H1 (cell line): ENCODE measurements at regions not wholly inside any gene's neighbourhood (a gene's known extent, or its start where the extent isn't known, plus 50 kb on each side); places are given as distances from the start of the nearest gene placed in this dataset.

ENCODE experiments used
- CTCF ChIA-PET: fragments of 300-600 bp; sonication (Branson Sonifier 250); formaldehyde crosslinking; loops from one replicate; lab custom pipeline; 2021; ENCODE audit not compliant: partially characterized antibody; lab: Charles Lee
- POLR2A ChIA-PET: fragments of 300-600 bp; sonication (Branson Sonifier 250); formaldehyde crosslinking; loops from one replicate; lab custom pipeline; 2021; ENCODE audit warnings: inconsistent platforms; ENCODE audit not compliant: partially characterized antibody; lab: Charles Lee
- DNase-seq, 2 experiments: peaks; one replicate each; pipeline versions ENCODE4 v3.0.0 to v3.0.0-alpha.2; 2010 to 2022; ENCODE audit warnings: low spot score in 2 of 2, low read depth in 1 of 2, mixed read lengths in 1 of 2
- FAIRE-seq: peaks from 2 replicates; lab custom pipeline; 2011; peaks lifted over from hg19 to GRCh38; lab: Jason Lieb, UNC
- H2AFZ ChIP-seq: 2 replicates; pipeline ENCODE4 v1.8.1; 2012; ENCODE audit warnings: low read length, inconsistent platforms
- H2AK5ac ChIP-seq: 2 replicates; pipeline ENCODE4 v1.6.1; 2013; ENCODE audit warnings: low read depth, low read length
- H2BK120ac ChIP-seq: replicated peaks from 2 replicates; pipeline ENCODE3; 2013; ENCODE audit warnings: low read depth, low read length, inconsistent platforms
- H2BK12ac ChIP-seq: 2 replicates; pipeline ENCODE4 v1.6.1; 2013; ENCODE audit warnings: low read depth, low read length
- H2BK15ac ChIP-seq: 2 replicates; pipeline ENCODE4 v1.6.1; 2013; ENCODE audit warnings: low read length
- H2BK20ac ChIP-seq: 2 replicates; pipeline ENCODE4 v1.6.1; 2013; ENCODE audit warnings: low read length
- H2BK5ac ChIP-seq: 2 replicates; pipeline ENCODE4 v1.6.1; 2013; ENCODE audit warnings: low read depth, low read length
- H3K14ac ChIP-seq: 2 replicates; pipeline ENCODE4 v1.6.1; 2013; ENCODE audit warnings: inconsistent platforms; ENCODE audit not compliant: insufficient read length
- H3K18ac ChIP-seq: 2 replicates; pipeline ENCODE4 v1.6.1; 2013; ENCODE audit warnings: low read length; ENCODE audit errors: extremely low read depth
- H3K23ac ChIP-seq: 2 replicates; pipeline ENCODE4 v1.6.1; 2013; ENCODE audit warnings: inconsistent platforms; ENCODE audit not compliant: insufficient read length
- H3K23me2 ChIP-seq: 2 replicates; pipeline ENCODE4 v1.6.1; 2013; ENCODE audit warnings: low read depth, low read length
- H3K27ac ChIP-seq: 2 replicates; pipeline ENCODE4 v1.6.1; 2011; ENCODE audit warnings: low read depth, low read length, inconsistent platforms
- H3K27me3 ChIP-seq, 4 experiments: replicated peaks in 1 of 4; 1 replicate in 1 of 4; 2 replicates in 3 of 4; pipeline versions ENCODE4 v1.6.1 to v1.8.1; 2011 to 2013; ENCODE audit warnings: low read length in 3 of 4, mild to moderate bottlenecking in 3 of 4, inconsistent platforms in 2 of 4, mixed read lengths in 2 of 4, moderate library complexity in 1 of 4; ENCODE audit not compliant: control insufficient read depth in 3 of 4, insufficient read depth in 3 of 4; ENCODE audit errors: extremely low read depth in 1 of 4
- H3K36me3 ChIP-seq, 4 experiments: 2 replicates each; pipeline versions ENCODE4 v1.6.1 to v1.8.1; 2011 to 2013; ENCODE audit warnings: mild to moderate bottlenecking in 4 of 4, low read length in 3 of 4, moderate library complexity in 2 of 4, control low read depth in 1 of 4, inconsistent platforms in 1 of 4; ENCODE audit not compliant: insufficient read depth in 4 of 4, control insufficient read depth in 2 of 4
- H3K4ac ChIP-seq: replicated peaks from 2 replicates; pipeline ENCODE3; 2013; ENCODE audit warnings: low read length, low read depth, mixed read lengths, inconsistent platforms; ENCODE audit not compliant: insufficient read length
- H3K4me1 ChIP-seq, 4 experiments: replicated peaks in 1 of 4; 1 replicate in 1 of 4; 2 replicates in 3 of 4; pipeline versions ENCODE4 v1.6.1 to v1.8.1; 2011 to 2013; ENCODE audit warnings: low read length in 3 of 4, inconsistent platforms in 2 of 4, mixed read lengths in 1 of 4; ENCODE audit not compliant: insufficient read depth in 4 of 4, control insufficient read depth in 3 of 4
- H3K4me2 ChIP-seq, 2 experiments: 2 replicates each; pipeline versions ENCODE4 v1.6.1 to v1.8.1; 2011 to 2013; ENCODE audit warnings: low read depth in 2 of 2, low read length in 2 of 2, control low read depth in 1 of 2, inconsistent platforms in 1 of 2, mild to moderate bottlenecking in 1 of 2; ENCODE audit not compliant: insufficient read depth in 1 of 2
- H3K4me3 ChIP-seq, 4 experiments: fragments of 200-600, 300-600 bp in 1 of 4; sonication (generic), shearing (Covaris generic), sonication (Bioruptor Twin) in 1 of 4; 2 replicates each; pipeline versions ENCODE4 v1.5.1 to v1.8.1; 2011 to 2016; ENCODE audit warnings: low read length in 4 of 4, low read depth in 3 of 4, control low read depth in 2 of 4, inconsistent platforms in 2 of 4, mild to moderate bottlenecking in 2 of 4, mixed read lengths in 1 of 4, moderate library complexity in 1 of 4; ENCODE audit not compliant: insufficient read depth in 2 of 4; ENCODE audit errors: extremely low read depth in 1 of 4
- H3K56ac ChIP-seq: replicated peaks from 2 replicates; pipeline ENCODE3; 2013; ENCODE audit warnings: low read depth, mild to moderate bottlenecking, mixed read lengths, low read length, inconsistent platforms; ENCODE audit not compliant: insufficient read length
- H3K79me1 ChIP-seq: 2 replicates; pipeline ENCODE4 v1.6.1; 2013; ENCODE audit warnings: low read depth, low read length, control low read depth
- H3K79me2 ChIP-seq, 2 experiments: 2 replicates each; pipeline versions ENCODE4 v1.6.1 to v1.8.1; 2012 to 2013; ENCODE audit warnings: low read length in 2 of 2, mild to moderate bottlenecking in 2 of 2, inconsistent platforms in 1 of 2; ENCODE audit not compliant: insufficient read depth in 2 of 2, control insufficient read depth in 1 of 2
- H3K9ac ChIP-seq, 4 experiments: replicated peaks in 1 of 4; 1 replicate in 1 of 4; 2 replicates in 3 of 4; pipeline versions ENCODE4 v1.6.1 to v1.8.1; 2011 to 2013; ENCODE audit warnings: low read depth in 3 of 4, low read length in 3 of 4, control low read depth in 2 of 4, mild to moderate bottlenecking in 2 of 4, moderate library complexity in 2 of 4, inconsistent platforms in 1 of 4; ENCODE audit errors: extremely low read depth in 1 of 4
- H3K9me3 ChIP-seq, 2 experiments: 2 replicates each; pipeline versions ENCODE4 v1.6.1 to v1.8.1; 2012 to 2013; ENCODE audit warnings: mild to moderate bottlenecking in 2 of 2, moderate library complexity in 2 of 2, control low read depth in 1 of 2, inconsistent platforms in 1 of 2, low read depth in 1 of 2, low read length in 1 of 2, mixed read lengths in 1 of 2; ENCODE audit not compliant: insufficient read depth in 2 of 2
- H4K20me1 ChIP-seq, 2 experiments: replicated peaks in 1 of 2; 2 replicates each; pipeline versions ENCODE3 to v1.8.1; 2011 to 2013; ENCODE audit warnings: inconsistent platforms in 2 of 2, low read length in 2 of 2, mild to moderate bottlenecking in 1 of 2; ENCODE audit not compliant: insufficient read depth in 2 of 2, control insufficient read depth in 1 of 2
- H4K5ac ChIP-seq: 2 replicates; pipeline ENCODE4 v1.6.1; 2013; ENCODE audit warnings: low read length, low read depth, mixed read lengths, inconsistent platforms; ENCODE audit not compliant: insufficient read length
- H4K8ac ChIP-seq: 2 replicates; pipeline ENCODE4 v1.8.0; 2013; ENCODE audit warnings: mild to moderate bottlenecking, moderate library complexity, low read length, inconsistent platforms; ENCODE audit not compliant: insufficient read depth; ENCODE audit errors: extremely low read depth
- H4K91ac ChIP-seq: replicated peaks from 2 replicates; pipeline ENCODE3; 2013; ENCODE audit warnings: low read length, mixed read lengths, inconsistent platforms; ENCODE audit not compliant: insufficient read length
- CHD2 ChIP-seq: IDR thresholded peaks from 2 replicates; pipeline ENCODE4 v1.6.1; 2012; ENCODE audit warnings: low read length, improper control_type of control experiment
- HDAC2 ChIP-seq, 2 experiments: fragments of 300-600 bp in 1 of 2; sonication (generic) in 1 of 2; IDR thresholded peaks; 2 replicates each; pipeline ENCODE4 v1.6.1; 2011 to 2012; ENCODE audit warnings: low read depth in 2 of 2, low read length in 2 of 2, mild to moderate bottlenecking in 2 of 2, moderate library complexity in 2 of 2, borderline replicate concordance in 1 of 2, inconsistent platforms in 1 of 2
- RBBP5 ChIP-seq: IDR thresholded peaks from 2 replicates; pipeline ENCODE4 v1.7.1; 2012; ENCODE audit warnings: low read depth, mild to moderate bottlenecking, inconsistent platforms, low read length, moderate library complexity, borderline replicate concordance
- SAP30 ChIP-seq: fragments of 300-600 bp; sonication (generic); IDR thresholded peaks from 2 replicates; pipeline ENCODE4 v1.7.1; 2012; ENCODE audit warnings: low read length, moderate library complexity, mild to moderate bottlenecking, inconsistent platforms; ENCODE audit not compliant: insufficient read depth, insufficient replicate concordance
- SP1 ChIP-seq: IDR thresholded peaks from 2 replicates; pipeline ENCODE4 v1.6.1; 2011; ENCODE audit warnings: low read depth, low read length
- SUZ12 ChIP-seq: fragments of 200-600 bp; sonication (generic); IDR thresholded peaks from 2 replicates; pipeline ENCODE4 v1.6.1; 2012; ENCODE audit warnings: mild to moderate bottlenecking, inconsistent platforms, low read length, moderate library complexity, mixed read lengths
- TBP ChIP-seq: IDR thresholded peaks from 2 replicates; pipeline ENCODE4 v1.6.1; 2011; ENCODE audit warnings: low read depth, low read length, improper control_type of control experiment
- ZNF274 ChIP-seq: IDR thresholded peaks from 2 replicates; pipeline ENCODE4 v1.7.0; 2012; ENCODE audit warnings: low read length, borderline replicate concordance; ENCODE audit errors: extremely low read depth
- WGBS, 2 experiments: shearing (Covaris generic) in 1 of 2; methylation state at CpG; one replicate each; pipeline versions ENCODE4 v1.1.6 to v1.1.7; 2013 to 2015; ENCODE audit warnings: low lambda C conversion rate in 2 of 2, mixed read lengths in 2 of 2, inconsistent platforms in 1 of 2, low coverage in 1 of 2, missing lambda C conversion rate in 1 of 2; ENCODE audit not compliant: insufficient replicate concordance in 2 of 2, insufficient coverage in 1 of 2, insufficient read length in 1 of 2; ENCODE audit errors: extremely low coverage in 1 of 2, missing lambda C conversion rate in 1 of 2; 5-methylcytosine and 5-hydroxymethylcytosine counted together

DNA sequence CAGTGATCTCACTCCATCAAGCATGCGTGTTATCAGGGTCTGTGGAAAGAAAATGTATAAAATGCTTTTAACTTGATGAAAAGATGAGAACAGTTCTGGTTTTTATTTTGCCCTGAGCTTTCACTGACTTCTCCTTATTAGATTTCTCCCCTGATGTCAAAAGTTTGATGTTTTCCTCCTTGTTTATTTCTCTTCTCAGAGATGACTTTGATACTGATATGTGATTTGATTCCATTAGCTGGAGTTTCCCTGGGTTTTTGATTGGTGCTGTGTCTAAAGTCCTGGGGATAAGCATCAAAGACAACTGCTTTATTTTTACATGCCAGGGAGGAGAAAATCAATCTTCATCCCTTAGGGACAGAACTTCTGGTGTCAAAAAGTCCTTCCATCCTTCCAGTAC is 510.0 kb downstream of the KCTD16 start:
- H3K23me2 ChIP-seq = no peaks in the 10 kb centered on the region
- H3K18ac ChIP-seq = no peak overlapping the region
- H2AFZ ChIP-seq = no peak overlapping the region
- 0 out of 7 replicates have a peak, but pooled peaks cover 0 to 2% (median 0%) of the 10 kb centered on the region in 4 experiments for H3K4me1 ChIP-seq
- no peak for DNase-seq
- no peaks in the 10 kb centered on the region for H4K20me1 ChIP-seq
- no peak overlapping the region for H3K9ac ChIP-seq
- 91% methylated on average over 1 of the region's 1 CpG; no CpG with 5 or more reads in 1 of the 2 experiments for WGBS, 2 experiments
- no peaks in the 10 kb centered on the region for H3K27me3 ChIP-seq
- no peak overlapping the region for H3K27ac ChIP-seq
- H4K91ac ChIP-seq = no peak overlapping the region
- H3K23ac ChIP-seq = no peak overlapping the region
- H3K9me3 ChIP-seq = no peaks in the 10 kb centered on the region
- H3K36me3 ChIP-seq = no peaks in the 10 kb centered on the region
- no peak overlapping the region for H3K4ac ChIP-seq
- no peak overlapping the region for H2BK15ac ChIP-seq
- H3K4me3 ChIP-seq = no peak overlapping the region
- H3K4me2 ChIP-seq = no peak overlapping the region
- H2BK12ac ChIP-seq = no peak overlapping the region
- H4K8ac ChIP-seq = no peak overlapping the region
- no peaks in the 10 kb centered on the region for H3K79me2 ChIP-seq
- H3K56ac ChIP-seq = no peak overlapping the region
- H4K5ac ChIP-seq = no peak overlapping the region
- no peak for FAIRE-seq
- H2BK5ac ChIP-seq = no peak overlapping the region
- H3K14ac ChIP-seq = no peak overlapping the region
- H2BK20ac ChIP-seq = no peak overlapping the region
- ChIA-PET CTCF (no interaction called here), POLR2A (no interaction called here)
- H2AK5ac ChIP-seq = no peak overlapping the region
- no peak overlapping the region for H2BK120ac ChIP-seq
- H3K79me1 ChIP-seq = no peaks in the 10 kb centered on the region
- no peak for TF ChIP-seq TBP
- no peak for TF ChIP-seq ZNF274
- no peak for TF ChIP-seq SP1
- TF ChIP-seq HDAC2 (IDR thresholded peaks at IDR 0.05; ENCODE audit: borderline replicate concordance in 1 of 2, low read depth in 2 of 2, low read length in 2 of 2) = no peak
- no peak for TF ChIP-seq SAP30
- TF ChIP-seq CHD2 = no peak
- TF ChIP-seq RBBP5 = no peak
- no peak for TF ChIP-seq SUZ12
